Gastroesophageal sphincter (tissue), 4 donors: ENCODE measurements at regions not wholly inside any gene's neighbourhood (a gene's known extent, or its start where the extent isn't known, plus 50 kb on each side); places are given as distances from the start of the nearest gene placed in this dataset.
"Not testable (repeated sequence)": the region's sequence is repeated elsewhere in the genome, so short reads cannot be mapped to it uniquely, and the experiment has no call there.

Experiments
- ATAC-seq: fragments of 150-250 bp; one replicate; pipeline ENCODE4 v1.9.1; 2016; ENCODE audit warnings: mild to moderate bottlenecking, moderate library complexity
- H3K27ac ChIP-seq, 4 donors: fragments of 200-600 bp; sonication (generic) in 3 of 4; 1 replicate in 3 of 4; 2 replicates in 1 of 4; pipeline ENCODE4 v1.5.1; 2016 to 2019
- H3K27me3 ChIP-seq: fragments of 200-600 bp; sonication (generic); one replicate; pipeline ENCODE4 v1.5.1; 2019
- H3K36me3 ChIP-seq, 2 donors: fragments of 200-600 bp; sonication (generic); one replicate each; pipeline ENCODE4 v1.5.1; 2019; ENCODE audit warnings: control low read depth in 1 of 2
- H3K4me1 ChIP-seq, 3 donors: fragments of 200-600 bp; sonication (generic); 1 replicate in 2 of 3; 2 replicates in 1 of 3; pipeline ENCODE4 v1.5.1; 2016 to 2019; ENCODE audit warnings: control low read depth in 2 of 3
- H3K4me3 ChIP-seq, 2 donors: fragments of 200-600 bp; sonication (generic); one replicate each; pipeline ENCODE4 v1.5.1; 2019; ENCODE audit warnings: mild to moderate bottlenecking in 1 of 2, moderate library complexity in 1 of 2
- H3K9me3 ChIP-seq, 3 donors: fragments of 200-600 bp; sonication (generic); one replicate each; pipeline ENCODE4 v1.5.1; 2017 to 2019; ENCODE audit warnings: control low read depth in 2 of 3
- CTCF ChIP-seq, 4 experiments: fragments of 200-600 bp in 2 of 4; fragments of 450-650 bp in 2 of 4; sonication (generic) in 1 of 4; IDR thresholded peaks; one replicate each; pipeline ENCODE4 v1.5.1; 2017 to 2019; ENCODE audit warnings: antibody characterized with exemption in 4 of 4, mild to moderate bottlenecking in 2 of 4, moderate library complexity in 2 of 4
- EP300 ChIP-seq: sonication (generic); formaldehyde crosslinking; IDR thresholded peaks from one replicate; pipeline ENCODE4 v1.6.1; 2017; ENCODE audit warnings: antibody characterized with exemption, mild to moderate bottlenecking
- POLR2A ChIP-seq, 2 donors: fragments of 450-650 bp; IDR thresholded peaks; one replicate each; pipeline ENCODE4 v1.6.1; 2017; ENCODE audit warnings: antibody characterized with exemption in 2 of 2, mild to moderate bottlenecking in 2 of 2, moderate library complexity in 1 of 2
- POLR2AphosphoS5 ChIP-seq: sonication (generic); formaldehyde crosslinking; IDR thresholded peaks from one replicate; pipeline ENCODE4 v1.6.1; 2017; ENCODE audit warnings: antibody characterized with exemption
- WGBS, 2 donors: methylation state at CpG; one replicate each; pipeline ENCODE4 v1.1.5; 2018; ENCODE audit warnings: low coverage in 1 of 2; 5-methylcytosine and 5-hydroxymethylcytosine counted together

- peaks cover 0 to 19% (median 0%) of the 10 kb centered on the region in 3 donors for H3K9me3 ChIP-seq
- no peak for TF ChIP-seq POLR2AphosphoS5
- no peak for TF ChIP-seq EP300
- TF ChIP-seq POLR2A (IDR thresholded peaks at IDR 0.05) = no peak
- no peak for TF ChIP-seq CTCF (IDR thresholded peaks at IDR 0.05)
- H3K27ac ChIP-seq = no peak overlapping the region
- H3K27me3 ChIP-seq = no peaks in the 10 kb centered on the region
- H3K4me3 ChIP-seq = no peak overlapping the region
- ATAC-seq = no peak
- WGBS, 2 donors = 68 to 90% methylated on average over 2 of the region's 2 CpGs
- H3K36me3 ChIP-seq = no peaks in the 10 kb centered on the region
- no peaks in the 10 kb centered on the region for H3K4me1 ChIP-seq
These were observed 674.3 kb upstream of the ZWINT start for GRCh38 chr10:57035310-57035709.

GRCh38 chr10:57032301-57032700 is 671.2 kb upstream of the ZWINT start:
- not testable (repeated sequence) for H3K27ac ChIP-seq, H3K36me3 ChIP-seq, H3K27me3 ChIP-seq, H3K4me3 ChIP-seq, H3K4me1 ChIP-seq, ATAC-seq
- peaks cover 0 to 19% (median 0%) of the 10 kb centered on the region in 3 donors for H3K9me3 ChIP-seq
- WGBS, 2 donors = 67 to 80% methylated on average over 2 to 3 of the region's 5 CpGs

- Histone ChIP-seq H3K4me1 (no peaks in the 10 kb centered on the region), H3K9me3 (peaks cover 0 to 19% (median 0%) of the 10 kb centered on the region in 3 donors), H3K27ac (no peak overlapping the region), H3K36me3 (no peaks in the 10 kb centered on the region), H3K27me3 (no peaks in the 10 kb centered on the region), H3K4me3 (no peak overlapping the region)
- TF ChIP-seq POLR2AphosphoS5 (no peak), POLR2A (IDR thresholded peaks at IDR 0.05) (no peak), EP300 (no peak), CTCF (IDR thresholded peaks at IDR 0.05) (no peak)
- WGBS, 2 donors = 89 to 93% methylated on average over 4 of the region's 4 CpGs
- no peak for ATAC-seq
These were observed 670.3 kb upstream of the ZWINT start for GRCh38 chr10:57031346-57031745.

DNA sequence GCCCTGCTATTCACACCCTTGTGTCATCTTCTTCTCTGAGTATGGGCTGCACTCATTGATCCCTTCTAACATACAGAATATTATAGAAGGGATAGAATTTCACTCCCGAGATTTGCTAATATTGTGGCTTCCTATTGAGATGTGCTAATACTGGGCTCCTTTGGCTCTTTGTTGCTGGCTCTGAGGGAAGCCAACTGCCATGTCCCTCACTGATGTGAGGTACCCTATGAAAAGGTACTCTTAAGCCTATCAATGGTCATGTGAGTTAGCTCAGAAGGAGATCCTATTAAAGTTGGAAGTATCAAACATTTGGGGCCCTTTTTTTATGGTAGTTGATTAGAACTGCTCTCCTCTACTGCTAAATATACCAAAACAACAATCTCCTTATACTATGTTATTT is 665.2 kb upstream of the ZWINT start:
- no peak for TF ChIP-seq CTCF (IDR thresholded peaks at IDR 0.05)
- no peak for TF ChIP-seq POLR2AphosphoS5
- TF ChIP-seq EP300 = no peak
- TF ChIP-seq POLR2A (IDR thresholded peaks at IDR 0.05) = no peak
- Histone ChIP-seq H3K27me3 (no peaks in the 10 kb centered on the region), H3K36me3 (no peaks in the 10 kb centered on the region), H3K4me1 (no peaks in the 10 kb centered on the region), H3K27ac (no peak overlapping the region), H3K4me3 (no peak overlapping the region), H3K9me3 (peaks cover 0 to 10% (median 0%) of the 10 kb centered on the region in 3 donors)
- 86 to 100% methylated on average over 1 of the region's 1 CpG for WGBS, 2 donors
- ATAC-seq = no peak

- 75 to 80% methylated on average over 1 of the region's 1 CpG for WGBS, 2 donors
- no peaks in the 10 kb centered on the region for H3K27me3 ChIP-seq
- no peak for TF ChIP-seq POLR2AphosphoS5
- TF ChIP-seq CTCF (IDR thresholded peaks at IDR 0.05) = no peak
- no peak for TF ChIP-seq POLR2A (IDR thresholded peaks at IDR 0.05)
These were observed 662.6 kb upstream of the ZWINT start for GRCh38 chr10:57023626-57024025.

DNA sequence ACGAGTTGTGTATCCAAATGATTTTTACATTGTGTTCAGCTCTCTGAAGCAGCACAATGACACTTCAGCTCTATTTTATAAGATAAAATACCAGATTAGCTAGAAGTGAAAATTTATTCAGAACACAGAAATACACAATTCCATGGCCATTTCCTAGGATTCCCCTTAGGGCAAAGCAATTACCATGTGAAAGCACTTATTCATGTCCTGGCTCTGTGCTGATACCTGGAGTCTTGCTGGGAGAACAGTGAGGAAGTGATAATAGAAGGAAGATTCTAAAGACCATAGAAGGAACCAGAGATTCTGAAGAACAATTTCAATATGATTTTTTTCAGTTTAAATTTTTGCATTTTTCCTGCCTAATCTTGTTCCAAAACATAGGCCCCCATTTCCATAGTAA is 657.4 kb upstream of the ZWINT start:
- no peaks in the 10 kb centered on the region for H3K9me3 ChIP-seq
- ATAC-seq = no peak
- H3K36me3 ChIP-seq = no peaks in the 10 kb centered on the region
- no peak for TF ChIP-seq EP300
- no peak for TF ChIP-seq CTCF (IDR thresholded peaks at IDR 0.05)
- no peak for TF ChIP-seq POLR2A (IDR thresholded peaks at IDR 0.05)
- TF ChIP-seq POLR2AphosphoS5 = no peak
- no peaks in the 10 kb centered on the region for H3K27me3 ChIP-seq
- 38 to 63% methylated on average over 1 of the region's 1 CpG for WGBS, 2 donors
- no peak overlapping the region for H3K4me3 ChIP-seq
- H3K4me1 ChIP-seq = no peaks in the 10 kb centered on the region
- H3K27ac ChIP-seq = no peak overlapping the region

More at GRCh38 chr10:57023626-57024025, 662.6 kb upstream of the ZWINT start:
- Histone ChIP-seq H3K36me3 (no peaks in the 10 kb centered on the region), H3K9me3 (no peaks in the 10 kb centered on the region), H3K4me1 (no peaks in the 10 kb centered on the region), H3K4me3 (no peak overlapping the region), H3K27ac (no peak overlapping the region)
- ATAC-seq = no peak
